Hematopoietic multipotent progenitor cell (in vitro differentiated cells): ENCODE measurements at regions not wholly inside any gene's neighbourhood (a gene's known extent, or its start where the extent isn't known, plus 50 kb on each side); places are given as distances from the start of the nearest gene placed in this dataset.

Experiments used
- DNase-seq, 3 donors: peaks; one replicate each; pipeline ENCODE4 v3.0.0-alpha.2; 2011 to 2015; ENCODE audit warnings: low read depth in 2 of 3, low spot score in 2 of 3

- no peak for DNase-seq
Measured at GRCh38 chr1:4546911-4547310, 107.5 kb upstream of the AJAP1 start.

GRCh38 chr1:4549930-4550329, 104.5 kb upstream of the AJAP1 start:
- no peak for DNase-seq

- DNase-seq: no peak
Measured at GRCh38 chr1:4550941-4551340, 103.5 kb upstream of the AJAP1 start.

DNA sequence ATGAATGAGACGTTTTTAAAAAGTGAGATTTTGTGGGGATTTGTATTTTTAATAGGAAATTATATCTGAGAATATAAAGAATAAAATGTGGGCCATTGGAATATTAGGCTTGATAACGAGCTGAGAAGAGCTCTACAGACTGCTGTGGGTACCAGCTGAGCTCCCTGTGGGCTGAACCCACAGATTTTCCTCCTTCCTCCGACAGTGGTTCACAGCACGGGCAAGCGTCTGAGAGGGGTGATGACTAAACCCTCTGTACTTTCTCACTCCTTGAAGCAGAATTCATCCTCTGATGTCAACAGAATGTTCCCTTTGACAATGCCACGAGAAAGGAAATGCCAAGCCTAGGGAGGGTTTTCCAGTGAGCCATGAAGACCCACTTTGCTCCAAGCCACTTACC, 102.7 kb upstream of the AJAP1 start:
- no peak for DNase-seq

DNA sequence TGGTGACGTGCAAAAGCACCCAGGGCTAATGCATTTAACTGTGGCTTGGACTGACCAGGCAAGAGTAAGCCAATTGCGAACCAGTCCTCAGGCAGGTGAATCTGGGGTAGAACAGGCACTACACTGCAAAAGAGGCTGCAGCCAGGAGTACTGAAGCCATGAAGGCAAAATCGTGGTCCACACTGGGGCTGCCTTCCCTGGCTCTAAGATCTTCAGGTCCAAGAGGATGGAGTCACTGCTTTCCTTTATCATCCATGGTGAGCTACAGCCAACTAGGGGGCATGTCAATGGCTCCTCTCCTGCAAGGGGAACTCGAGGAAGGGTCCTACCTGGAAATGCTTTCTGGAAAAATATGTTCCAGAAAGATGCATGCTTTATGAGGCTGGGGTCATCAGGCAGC, 100.6 kb upstream of the AJAP1 start:
- DNase-seq: no peak

DNA sequence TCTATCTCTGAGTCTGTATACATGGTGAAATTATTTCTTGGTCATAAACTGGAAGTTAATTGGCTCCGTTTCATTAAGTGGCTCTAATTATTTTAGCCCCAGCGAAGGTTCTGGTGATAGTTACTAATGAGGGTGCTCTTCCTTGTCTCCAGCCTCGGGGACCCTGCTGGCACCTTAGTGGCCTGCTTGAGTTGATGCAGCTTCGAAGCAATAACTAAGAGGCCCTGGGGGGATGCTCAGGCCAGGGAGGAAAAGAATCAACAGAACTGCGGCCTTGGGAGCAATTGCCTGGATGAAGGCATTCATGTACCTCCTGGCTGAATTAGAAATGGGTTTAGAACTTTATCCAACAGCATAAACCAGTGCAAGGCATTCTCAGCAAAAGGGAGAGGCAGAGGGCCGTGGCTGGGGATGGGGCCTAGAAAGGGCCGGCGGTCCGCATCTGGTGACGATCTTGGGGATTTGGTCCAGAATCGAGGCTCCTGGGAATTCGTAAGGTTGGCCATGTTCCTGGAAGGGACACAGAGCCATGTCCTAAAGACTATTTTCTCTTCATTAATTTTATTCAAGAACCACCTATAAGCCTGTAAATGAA, 100.0 kb upstream of the AJAP1 start:
- DNase-seq: no peak

GRCh38 chr1:4557949-4558348, 96.5 kb upstream of the AJAP1 start:
- no peak for DNase-seq

DNA sequence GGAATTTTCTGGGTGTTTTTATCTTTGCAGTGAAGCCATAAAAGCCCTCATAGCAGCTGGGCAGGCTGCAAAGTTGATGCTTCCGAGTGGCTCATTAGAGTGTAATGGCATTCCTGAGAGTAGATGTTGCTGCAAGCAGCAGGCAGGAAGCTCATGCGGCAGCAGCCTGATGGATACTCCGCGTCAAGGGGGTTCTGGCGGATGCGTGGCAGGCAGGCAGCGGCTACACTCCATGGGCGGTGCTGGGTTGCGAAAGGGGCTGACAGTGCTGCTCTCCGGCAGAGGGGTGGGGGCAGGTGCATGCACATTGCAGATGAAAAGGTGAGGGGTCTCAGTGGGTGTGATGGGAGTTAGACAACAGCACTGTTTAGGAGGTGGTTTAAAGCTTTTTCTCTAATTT, 93.2 kb upstream of the AJAP1 start:
- DNase-seq: no peak

DNA sequence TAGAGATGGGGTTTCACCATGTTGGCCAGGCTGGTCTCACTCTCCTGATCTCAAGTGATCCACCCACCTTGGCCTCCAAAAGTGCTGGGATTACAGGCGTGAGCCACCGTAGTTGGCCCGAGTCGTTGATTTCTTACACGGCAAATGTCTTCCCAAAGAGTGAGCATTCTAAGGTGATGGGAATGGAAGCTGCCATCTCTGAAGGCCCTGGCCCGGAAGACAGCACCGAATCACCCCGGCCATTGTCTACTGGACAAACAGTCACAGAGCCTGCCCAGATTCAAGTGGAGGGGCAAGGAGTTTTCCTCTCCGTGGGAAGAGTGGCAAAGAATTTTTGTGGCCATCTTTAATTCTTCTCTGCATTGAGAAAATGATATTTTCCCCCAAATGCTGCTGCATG, 92.1 kb upstream of the AJAP1 start:
- no peak for DNase-seq

- no peak for DNase-seq
Measured at GRCh38 chr1:4563586-4563985, 90.8 kb upstream of the AJAP1 start.

DNA sequence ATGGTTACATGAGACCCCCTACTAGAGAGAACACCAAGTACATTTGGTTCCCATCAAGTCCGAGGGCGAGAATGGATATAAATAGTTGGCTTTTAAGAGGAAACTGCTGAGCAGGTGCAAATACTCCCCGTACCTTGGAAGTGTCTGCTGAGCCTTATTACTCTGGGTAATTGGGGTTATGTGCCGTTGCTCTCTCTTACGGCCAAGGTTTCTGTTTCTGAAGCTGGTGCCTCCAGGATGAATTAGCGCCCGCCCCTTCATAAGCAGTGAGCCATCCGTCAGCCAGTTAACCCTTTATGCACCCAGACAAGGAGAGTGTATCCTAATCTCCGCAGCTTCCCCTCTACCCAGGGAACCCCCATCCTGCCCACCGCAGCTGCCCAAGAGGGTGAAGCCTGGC, 90.4 kb upstream of the AJAP1 start:
- no peak for DNase-seq

- no peak for DNase-seq
Measured at GRCh38 chr1:4565166-4565565, 89.2 kb upstream of the AJAP1 start.

- no peak for DNase-seq
Measured at GRCh38 chr1:4565801-4566449, 88.5 kb upstream of the AJAP1 start.

DNA sequence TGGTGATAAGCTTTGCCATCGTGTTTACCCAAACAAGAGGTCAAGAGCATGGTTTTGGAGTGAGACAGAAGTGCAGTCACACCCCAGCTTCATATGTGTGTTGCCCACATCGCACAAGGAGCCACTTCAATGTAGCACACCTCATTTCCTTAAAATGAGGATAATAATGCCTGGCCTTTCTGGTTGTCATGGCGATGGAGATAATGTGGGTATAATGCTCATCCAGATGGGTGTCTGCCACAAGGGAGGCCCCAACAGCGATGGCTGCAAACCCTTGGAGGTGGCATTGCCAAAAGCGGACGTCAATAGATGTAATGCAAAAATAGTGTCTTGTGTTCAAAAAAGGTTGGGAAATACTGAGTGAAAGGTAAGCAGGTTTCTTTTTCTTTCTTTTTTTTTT, 83.1 kb upstream of the AJAP1 start:
- no peak for DNase-seq

DNA sequence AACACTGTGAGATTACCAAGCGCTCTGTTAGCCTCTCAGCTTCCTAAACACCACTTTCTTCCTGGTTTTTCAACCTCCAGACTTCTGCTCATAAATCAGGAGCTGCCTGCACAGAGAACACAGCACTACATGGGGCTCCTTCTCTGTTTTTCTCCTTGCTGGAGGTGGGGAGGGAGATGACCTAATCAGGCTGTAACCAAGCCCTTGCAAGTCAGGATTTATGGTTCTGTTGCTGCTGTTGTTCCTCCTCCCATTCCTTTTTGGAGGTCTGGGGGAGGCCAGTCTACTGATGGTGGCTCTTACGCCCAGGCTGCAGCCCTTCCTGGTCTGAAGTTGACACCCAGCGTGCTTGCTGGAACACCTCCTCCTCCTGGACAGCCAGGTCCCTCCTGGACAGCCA, 80.9 kb upstream of the AJAP1 start:
- no peak for DNase-seq

GRCh38 chr1:4581807-4582206, 72.6 kb upstream of the AJAP1 start:
- DNase-seq: no peak

DNA sequence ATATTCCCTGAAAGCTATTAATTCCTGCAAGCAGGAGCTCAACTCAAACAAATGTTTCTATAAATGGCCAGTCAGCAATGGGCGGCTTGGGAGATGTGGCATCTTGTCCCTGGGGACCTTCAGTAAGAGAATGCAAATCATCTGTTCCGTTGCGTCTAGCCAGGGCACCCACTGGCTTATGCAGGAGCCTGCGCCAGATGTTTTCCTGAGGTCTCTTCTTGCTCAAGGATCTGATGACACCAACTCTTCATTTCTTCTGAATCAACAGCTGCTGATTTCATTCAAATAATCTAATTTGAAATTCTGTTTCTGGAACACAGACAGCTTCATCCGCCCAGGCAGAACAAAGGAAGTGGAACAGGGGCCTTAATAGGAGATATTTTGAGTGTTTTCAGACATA, 70.0 kb upstream of the AJAP1 start:
- no peak for DNase-seq

GRCh38 chr1:4585216-4585615, 69.2 kb upstream of the AJAP1 start:
- DNase-seq: peak in 1 of 3 donors; percentile 41

GRCh38 chr1:4585705-4586104, 68.7 kb upstream of the AJAP1 start:
- no peak for DNase-seq

DNA sequence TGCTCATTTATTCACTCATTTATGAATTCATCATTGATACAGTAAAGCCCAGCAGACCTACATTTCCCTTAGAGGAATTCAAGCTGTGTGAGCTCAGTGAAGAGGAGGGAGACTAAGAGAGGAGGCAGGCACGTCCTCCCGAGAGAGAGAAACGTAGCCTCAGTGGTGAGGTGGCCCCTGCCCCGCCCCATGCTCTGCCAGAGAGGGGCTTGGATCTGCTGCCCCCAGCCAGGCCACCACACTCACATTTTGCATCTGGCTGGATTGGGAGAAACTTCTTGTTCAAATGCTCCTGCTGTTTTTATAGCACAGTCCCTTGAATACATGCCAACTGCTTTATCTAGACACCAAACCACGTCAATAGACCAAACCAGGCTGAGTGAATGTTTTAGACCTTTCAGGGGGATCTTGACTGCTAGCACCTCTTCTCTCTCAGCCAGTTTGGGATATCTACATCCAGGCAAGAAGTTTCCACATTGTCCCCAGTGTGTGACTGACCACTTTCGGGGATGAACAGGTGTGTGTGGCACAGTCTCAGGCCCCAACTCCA, 67.7 kb upstream of the AJAP1 start:
- DNase-seq: no peak

DNA sequence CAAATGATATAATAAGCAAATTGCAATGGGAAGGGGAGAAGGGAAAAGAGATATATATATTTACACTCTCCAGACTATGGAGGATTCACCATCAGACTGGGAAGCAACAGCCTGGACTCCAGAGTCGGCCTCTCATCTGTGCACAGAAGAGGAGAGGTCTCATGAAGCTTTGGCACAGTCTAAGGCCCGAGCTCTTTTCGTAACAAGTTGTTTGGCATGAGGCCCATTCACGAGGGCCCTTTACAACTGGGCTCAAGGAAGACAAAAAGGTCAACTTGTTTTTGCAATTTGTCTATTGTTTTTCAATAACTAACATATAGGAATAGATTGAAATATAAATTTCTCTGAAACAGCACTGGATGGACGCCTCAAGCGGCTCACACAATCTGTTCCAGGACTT, 66.7 kb upstream of the AJAP1 start:
- no peak for DNase-seq

- DNase-seq: no peak
Measured at GRCh38 chr1:4590756-4591155, 63.7 kb upstream of the AJAP1 start.

DNA sequence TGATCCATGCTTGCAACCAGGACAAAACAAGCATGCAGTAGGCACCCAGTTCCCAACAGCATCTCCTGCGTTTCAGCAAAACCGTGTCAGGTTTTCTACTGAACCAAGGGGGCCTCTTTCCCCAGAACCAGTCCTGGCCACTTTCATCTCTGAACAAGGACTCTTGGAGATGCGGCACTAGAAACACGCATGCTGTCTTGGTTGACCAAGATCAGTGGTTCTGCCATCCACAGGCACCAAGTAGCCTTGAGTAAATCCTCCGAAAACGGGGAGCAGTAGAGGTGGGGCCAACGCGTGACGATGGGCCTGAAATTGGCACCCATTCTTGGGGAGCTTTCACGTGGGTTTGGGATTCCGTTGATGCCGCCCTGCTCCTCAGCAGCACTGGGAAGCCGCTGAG, 62.5 kb upstream of the AJAP1 start:
- DNase-seq: no peak
